GM11168 (cell line): ENCODE measurements at regions not wholly inside any gene's neighbourhood (a gene's known extent, or its start where the extent isn't known, plus 50 kb on each side); places are given as distances from the start of the nearest gene placed in this dataset.

Experiments
- in situ Hi-C: fragments of 300-500 bp; cut with MboI; formaldehyde crosslinking; loops from one replicate; pipeline ENCODE4 v1.12.0; 2022; ENCODE audit warnings: low sequenced_read_pairs; ENCODE audit not compliant: unreplicated experiment

DNA sequence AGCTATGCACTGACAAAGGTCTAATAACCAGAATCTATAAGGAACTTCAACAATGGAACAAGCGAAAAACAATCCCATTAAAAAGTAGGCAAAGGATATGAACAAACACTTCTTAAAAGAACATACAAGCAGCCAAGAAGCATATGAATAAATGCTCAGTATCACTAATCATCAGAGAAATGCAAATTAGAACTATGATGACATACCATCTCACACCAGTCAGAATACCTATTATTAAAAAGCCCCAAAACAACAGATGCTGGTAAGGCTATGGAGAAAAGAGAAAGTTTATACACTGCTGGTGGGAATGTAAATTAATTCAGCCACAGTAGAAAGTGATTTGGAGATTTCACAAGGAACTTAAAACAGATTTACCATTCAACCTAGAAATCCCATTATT lies 211.8 kb downstream of the EDN1 start:
- in situ Hi-C loops, result no loop called here

DNA sequence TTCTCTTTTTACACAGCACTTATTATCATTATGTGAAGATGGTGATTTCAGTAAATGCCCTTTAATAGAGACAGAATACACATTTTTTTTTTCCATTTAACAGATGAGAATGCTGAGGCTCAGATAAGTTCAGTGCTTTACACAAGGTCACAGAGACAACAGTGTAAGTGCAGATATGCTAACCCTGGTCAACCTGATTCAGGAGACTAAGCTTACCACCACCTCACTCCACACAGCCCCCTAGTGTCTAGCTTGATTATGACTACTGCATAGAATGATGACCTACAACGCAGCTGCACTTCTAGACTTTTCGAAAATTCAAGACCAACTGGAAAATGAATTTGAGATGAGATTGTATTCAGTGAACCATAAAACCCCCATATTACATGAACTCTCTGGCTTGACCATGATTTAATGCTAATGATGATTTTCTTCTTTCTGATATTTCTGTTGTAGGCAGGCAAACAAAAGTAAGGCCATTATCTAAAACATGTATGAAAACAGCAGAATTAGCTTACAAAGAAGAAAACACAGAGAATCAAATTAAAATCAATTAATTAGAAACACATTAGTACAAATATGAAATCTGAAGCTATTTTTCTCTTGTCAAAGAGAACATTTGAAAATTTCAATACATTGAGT lies 212.1 kb upstream of the PHACTR1 start:
- in situ Hi-C loops, result no loop called here

GRCh38 chr6:12505486-12505885 lies 211.1 kb upstream of the PHACTR1 start:
- in situ Hi-C loops, result no loop called here

DNA sequence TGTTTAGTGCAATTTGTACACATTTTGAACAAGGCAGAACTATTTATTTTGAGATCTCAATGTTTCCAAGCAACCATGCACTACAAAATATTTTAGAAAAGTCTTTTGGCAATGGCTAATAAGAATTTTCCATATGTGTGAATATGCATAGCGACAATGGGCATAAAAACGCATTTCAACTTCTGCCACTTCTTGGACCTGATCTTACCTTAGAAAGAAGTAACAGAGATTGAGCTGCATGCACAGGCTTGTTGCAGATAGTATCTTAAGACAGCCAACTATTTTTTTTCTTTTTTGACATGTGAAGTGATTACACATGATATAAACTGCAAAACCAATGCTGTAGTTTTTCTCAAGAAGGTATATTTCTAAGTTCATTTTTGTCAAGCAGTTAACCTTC lies 210.4 kb upstream of the PHACTR1 start:
- in situ Hi-C loops, result no loop called here

DNA sequence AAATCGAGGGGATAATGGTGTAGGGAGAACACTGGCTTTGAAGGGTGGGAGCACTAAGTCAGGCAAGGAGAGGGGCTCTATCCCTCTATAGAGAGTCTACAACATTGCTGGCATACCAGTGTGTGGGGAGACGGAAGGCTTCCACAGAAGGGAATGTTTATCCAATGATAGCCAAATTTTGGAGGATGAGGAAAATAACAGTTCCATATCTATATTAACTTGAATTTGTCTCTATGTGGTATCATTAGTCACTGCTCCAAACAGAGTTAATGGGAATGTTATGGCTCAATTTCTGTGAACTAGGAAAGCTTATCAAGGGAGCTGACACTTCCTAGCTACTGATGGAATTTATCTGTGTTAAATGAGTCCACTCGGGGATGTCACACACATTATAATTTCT lies 208.9 kb upstream of the PHACTR1 start:
- in situ Hi-C loops, result no loop called here

DNA sequence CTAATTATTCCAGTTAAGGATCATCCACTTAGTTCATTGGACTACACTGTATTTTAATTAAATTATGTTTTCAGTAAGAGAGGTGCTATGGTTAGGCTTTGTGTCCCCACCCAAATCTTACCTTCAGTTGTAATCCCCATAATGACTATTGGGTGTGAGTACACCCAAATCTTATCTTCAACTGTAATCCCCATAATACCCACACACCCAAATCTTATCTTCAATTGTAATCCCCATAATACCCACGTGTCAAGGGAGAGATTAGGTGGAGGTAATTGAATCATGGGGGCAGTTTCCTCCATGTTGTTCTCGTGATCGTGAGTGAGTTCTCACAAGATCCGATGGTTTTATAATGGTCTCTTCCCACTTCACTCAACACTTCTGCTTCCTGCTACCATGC lies 208.0 kb upstream of the PHACTR1 start:
- in situ Hi-C loops, result no loop called here

DNA sequence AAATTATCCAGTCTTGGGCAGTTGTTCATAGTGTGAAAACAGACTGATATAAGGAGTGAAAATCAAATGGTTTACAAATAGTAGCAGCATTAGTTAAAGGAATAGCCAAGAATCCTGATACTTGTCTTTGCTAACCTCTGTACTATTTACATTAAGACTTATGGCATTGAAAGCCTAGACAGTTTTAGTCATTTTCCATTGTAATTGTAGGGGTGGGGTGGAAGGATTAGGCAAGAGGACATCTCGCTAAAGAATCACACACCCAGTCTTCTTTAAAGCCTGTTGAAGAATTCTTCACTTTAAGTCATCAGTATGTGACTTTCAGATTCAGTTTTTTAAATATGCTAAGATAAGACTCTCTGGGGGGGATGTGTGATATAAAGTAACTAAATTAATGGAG lies 207.5 kb upstream of the PHACTR1 start:
- in situ Hi-C loops, result no loop called here

- in situ Hi-C loops, result no loop called here
Observed at GRCh38 chr6:12516070-12516469, 200.5 kb upstream of the PHACTR1 start.

GRCh38 chr6:12522347-12522746 lies 194.2 kb upstream of the PHACTR1 start:
- in situ Hi-C loops, result no loop called here

DNA sequence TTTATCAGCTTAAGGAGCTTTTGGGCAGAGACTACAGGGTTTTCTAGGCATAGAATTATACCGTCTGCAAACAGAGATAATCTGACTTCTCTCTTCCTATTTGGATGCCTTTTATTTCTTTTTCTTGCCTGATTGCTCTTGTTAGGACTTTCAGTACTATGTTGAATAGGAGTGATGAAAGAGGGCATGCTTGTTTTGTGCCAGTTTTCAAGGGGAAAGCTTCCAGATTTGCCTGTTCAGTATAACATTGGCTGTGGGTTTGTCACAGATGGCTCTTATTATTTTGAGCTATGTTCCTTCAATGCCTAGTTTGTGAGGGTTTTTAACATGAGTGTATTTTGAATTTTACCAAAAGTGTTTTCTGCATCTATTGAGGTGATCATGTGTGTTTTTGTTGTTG lies 192.8 kb upstream of the PHACTR1 start:
- in situ Hi-C loops, result no loop called here

- in situ Hi-C loops, result no loop called here
Observed at GRCh38 chr6:12525276-12525675, 191.3 kb upstream of the PHACTR1 start.

DNA sequence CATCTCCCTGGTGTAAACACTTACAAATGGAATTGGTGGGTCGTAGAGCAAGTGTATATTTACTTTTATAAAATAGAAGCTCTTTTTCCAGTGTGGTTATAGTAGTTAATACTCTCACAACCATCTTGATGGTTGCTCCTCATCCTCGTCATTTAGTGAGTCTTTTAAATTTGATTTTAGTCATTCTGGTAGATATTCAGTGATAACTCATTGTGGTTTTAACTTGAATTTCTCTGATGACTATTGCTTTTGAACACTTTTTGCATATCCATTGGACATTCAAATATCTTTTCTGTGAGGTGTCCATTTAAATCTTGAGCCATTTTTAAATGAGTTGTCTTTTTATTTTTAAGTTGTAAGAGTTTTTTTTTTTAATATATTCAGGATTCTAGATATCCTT lies 189.2 kb upstream of the PHACTR1 start:
- in situ Hi-C loops, result no loop called here

- in situ Hi-C loops, result no loop called here
Observed at GRCh38 chr6:12528136-12528535, 188.4 kb upstream of the PHACTR1 start.

DNA sequence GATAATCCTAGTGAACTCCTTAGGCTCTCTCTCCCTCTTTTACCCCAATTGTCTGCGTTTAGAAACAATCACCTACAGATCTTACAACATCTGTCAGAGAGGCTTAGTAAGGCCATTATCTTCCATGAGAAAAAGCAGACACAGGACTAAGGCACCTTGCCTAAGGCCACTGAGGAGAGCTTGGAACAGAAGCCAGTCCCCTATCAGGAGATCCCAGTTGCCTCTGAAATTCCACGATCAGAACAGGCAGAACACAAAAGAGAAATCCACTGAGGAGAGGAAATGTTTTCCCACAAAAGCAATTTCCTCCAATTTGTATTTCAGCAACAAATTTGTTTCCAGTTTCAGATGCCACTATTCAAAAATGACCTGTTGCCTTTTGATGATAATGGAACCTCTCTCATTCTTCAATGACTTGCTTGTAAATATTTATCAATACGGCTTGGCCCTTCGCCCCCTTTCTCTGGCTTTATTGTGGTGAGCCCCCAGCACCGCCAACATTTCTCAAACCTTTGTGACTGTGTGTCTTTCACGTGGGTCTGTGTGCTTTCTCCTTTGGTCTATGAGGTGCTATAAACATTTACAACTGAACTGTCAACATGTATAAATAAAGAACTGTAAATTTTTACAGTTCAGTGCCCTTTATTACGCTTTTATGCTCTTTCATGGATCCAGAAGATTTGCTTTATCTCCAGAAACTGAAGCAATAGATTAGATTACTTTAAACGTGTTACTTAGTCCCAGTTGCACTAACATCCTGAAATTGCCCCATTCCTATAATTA lies 187.8 kb upstream of the PHACTR1 start:
- in situ Hi-C loops, result no loop called here

DNA sequence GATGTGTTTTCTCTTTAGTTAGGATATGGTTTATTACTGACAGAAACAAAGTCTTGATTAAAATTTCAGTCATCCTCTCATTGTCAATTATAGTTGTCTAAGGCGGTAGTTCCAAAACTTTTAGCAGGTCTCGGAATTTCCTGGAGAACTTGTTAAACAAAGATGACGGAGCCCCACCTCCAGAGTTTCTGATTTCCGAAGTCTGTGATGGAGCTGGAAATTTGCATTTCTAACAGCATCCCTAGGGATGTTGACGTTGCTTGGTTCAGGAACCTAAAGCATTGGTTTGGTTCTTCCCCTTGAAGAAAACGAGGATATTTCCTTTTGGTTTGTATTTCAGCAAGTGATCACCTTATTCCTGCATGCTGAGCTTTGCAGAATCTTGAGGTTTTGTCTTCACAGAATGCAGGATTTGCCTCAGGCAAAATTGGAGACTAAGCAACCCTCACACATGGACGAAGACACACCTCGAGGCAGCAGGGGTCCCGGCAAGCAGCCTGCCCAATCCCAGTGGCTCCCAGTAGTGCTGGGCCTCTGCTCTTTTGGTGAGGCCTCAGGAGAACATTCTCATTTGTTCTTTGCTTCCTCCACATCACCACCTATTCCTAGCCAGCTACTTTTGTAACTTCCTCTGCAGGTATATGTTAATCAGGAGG lies 187.1 kb upstream of the PHACTR1 start:
- in situ Hi-C loops, result no loop called here

DNA sequence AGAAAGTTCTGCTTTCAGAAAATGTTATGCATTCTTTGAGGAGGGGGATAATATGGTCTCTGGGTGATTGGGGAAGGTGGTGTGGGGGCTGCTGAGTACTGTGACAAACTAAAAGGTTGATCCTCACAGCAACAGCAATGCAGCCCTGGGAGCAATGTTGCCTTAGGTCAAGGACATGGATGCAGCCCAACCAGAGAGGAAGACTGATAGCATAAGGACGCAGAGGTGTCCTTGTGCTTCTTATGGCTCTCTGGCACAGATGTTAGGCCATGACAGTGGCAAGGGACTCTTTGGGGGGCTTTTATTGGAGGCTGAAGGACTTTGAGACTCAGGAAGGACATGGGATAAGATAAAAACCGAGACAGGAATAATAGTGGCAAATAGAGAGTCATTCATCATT lies 186.2 kb upstream of the PHACTR1 start:
- in situ Hi-C loops, result no loop called here

DNA sequence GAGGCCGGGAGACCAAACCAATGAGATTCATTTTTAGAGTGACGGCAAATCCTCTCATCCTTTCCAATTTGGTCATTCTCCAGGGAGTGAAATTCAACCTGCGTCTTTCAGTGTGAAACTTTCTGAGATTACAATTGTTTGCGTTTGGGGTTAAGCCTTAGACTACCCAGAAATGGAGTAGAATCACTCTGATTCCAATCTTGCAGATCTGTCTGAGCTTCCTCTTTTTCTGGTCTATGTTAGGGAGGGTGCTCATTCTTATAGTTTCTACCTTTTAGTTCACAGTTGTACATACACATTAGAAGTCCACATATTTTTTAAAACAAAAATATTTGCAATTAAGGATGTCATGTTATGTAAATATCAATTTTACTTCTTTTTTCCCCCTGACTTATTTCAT lies 183.0 kb upstream of the PHACTR1 start:
- in situ Hi-C loops, result no loop called here

DNA sequence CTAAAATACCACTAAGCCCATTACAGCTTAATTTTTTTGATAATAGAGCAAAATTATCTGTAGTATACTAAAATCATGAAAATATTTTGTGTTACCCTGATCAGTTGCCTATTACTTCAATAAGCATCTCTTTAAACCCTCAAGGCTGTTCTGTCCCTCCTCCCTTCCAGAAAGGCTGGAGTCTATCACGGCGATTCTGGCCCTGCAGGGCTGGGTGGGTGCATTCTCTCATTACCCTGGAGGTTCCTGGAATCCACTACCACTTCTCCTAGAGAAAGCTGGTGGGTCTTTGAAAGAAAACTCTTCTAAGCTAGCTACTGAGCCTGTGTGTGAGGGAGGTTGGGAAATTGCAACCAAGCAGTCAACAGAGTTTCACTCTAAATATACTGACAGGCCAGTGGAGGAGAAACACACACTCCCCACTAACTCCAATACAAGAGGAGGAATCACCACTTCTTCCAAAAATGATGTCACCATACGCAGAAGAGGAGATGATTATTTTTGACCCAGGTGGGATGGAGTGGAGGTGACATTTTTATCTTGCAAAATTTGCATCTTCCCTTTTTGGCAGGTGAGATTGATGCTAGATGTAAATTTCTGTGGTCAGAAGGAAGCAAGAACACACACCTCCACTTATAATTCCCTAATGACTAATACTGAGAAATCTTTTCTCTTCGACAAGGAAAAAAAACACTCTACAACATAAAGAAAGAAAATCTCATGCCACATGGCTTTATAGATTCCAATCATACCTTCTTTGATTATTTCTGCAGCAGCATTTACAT lies 182.3 kb upstream of the PHACTR1 start:
- in situ Hi-C loops, result no loop called here

DNA sequence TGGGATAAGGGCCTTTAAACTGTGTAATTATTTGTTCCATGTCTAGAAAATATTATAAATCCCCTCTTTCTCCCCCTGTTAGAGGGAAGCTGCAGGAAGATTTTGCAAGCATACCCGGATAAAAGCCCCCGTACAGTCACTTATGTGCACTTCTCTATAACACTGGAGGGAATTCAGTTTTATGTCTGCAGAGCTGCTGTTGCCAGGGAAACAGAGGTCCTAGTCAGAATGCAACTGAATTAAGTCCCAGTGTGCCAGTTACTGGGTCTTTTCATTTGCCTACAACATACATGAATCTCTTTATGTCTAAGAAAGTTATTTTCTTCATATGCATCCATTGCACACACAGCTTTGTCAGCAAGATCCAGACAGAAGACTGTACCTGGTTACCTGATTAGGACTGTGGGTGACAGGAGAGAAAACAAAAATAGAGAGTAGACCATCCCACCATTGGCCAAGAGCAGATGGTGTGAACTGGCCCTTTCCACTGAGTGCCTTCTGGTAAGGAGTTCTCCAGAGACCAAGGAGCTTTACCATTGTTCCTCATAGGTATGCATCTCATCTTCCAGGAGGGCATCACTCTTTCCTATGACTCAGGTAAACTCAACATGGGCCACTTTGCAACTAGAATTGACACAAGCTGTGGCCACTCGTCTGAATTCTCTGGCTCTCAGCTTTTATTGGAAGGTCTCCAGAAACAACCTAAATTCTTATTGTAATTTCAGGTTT lies 180.8 kb upstream of the PHACTR1 start:
- in situ Hi-C loops, result no loop called here

GRCh38 chr6:12536416-12536815 lies 180.2 kb upstream of the PHACTR1 start:
- in situ Hi-C loops, result no loop called here
